GM12878 (cell line): ENCODE measurements at regions not wholly inside any gene's neighbourhood (a gene's known extent, or its start where the extent isn't known, plus 50 kb on each side); places are given as distances from the start of the nearest gene placed in this dataset.

Source experiments
- CBX5 ChIP-seq: sonication (generic); IDR thresholded peaks from 2 replicates; pipeline ENCODE4 v1.6.1; 2016; ENCODE audit warnings: low read depth, moderate library complexity, mild to moderate bottlenecking, inconsistent platforms
- CHD1 ChIP-seq: IDR thresholded peaks from 2 replicates; pipeline ENCODE4 v1.6.1; 2012; ENCODE audit warnings: low read depth, low read length, improper control_type of control experiment
- E4F1 ChIP-seq: fragments of 450-650 bp; IDR thresholded peaks from 2 replicates; pipeline ENCODE4 v1.6.1; 2018; ENCODE audit warnings: borderline replicate concordance, mild to moderate bottlenecking; ENCODE audit not compliant: partially characterized antibody
- FOXK2 ChIP-seq: fragments of 450-650 bp; IDR thresholded peaks from 2 replicates; pipeline ENCODE4 v1.6.1; 2017; ENCODE audit warnings: mild to moderate bottlenecking, moderate library complexity
- KDM1A ChIP-seq: fragments of 200-600 bp; sonication (generic); IDR thresholded peaks from 2 replicates; pipeline ENCODE4 v1.6.1; 2016; ENCODE audit warnings: borderline replicate concordance
- NR2F1 ChIP-seq: fragments of 450-650 bp; conservative IDR thresholded peaks from 2 replicates; pipeline ENCODE4 v1.6.1; 2017; ENCODE audit warnings: mild to moderate bottlenecking
- TCF3 ChIP-seq: IDR thresholded peaks from 2 replicates; pipeline ENCODE4 v1.6.1; 2012; ENCODE audit warnings: low read depth, mild to moderate bottlenecking, low read length, borderline replicate concordance; ENCODE audit not compliant: insufficient read depth
- ZNF687 ChIP-seq: fragments of 450-650 bp; IDR thresholded peaks from 2 replicates; pipeline ENCODE4 v1.6.1; 2017; ENCODE audit warnings: mild to moderate bottlenecking, moderate library complexity

- no peak for TF ChIP-seq E4F1
- no peak for TF ChIP-seq CHD1
- no peak for TF ChIP-seq NR2F1
- TF ChIP-seq ZNF687: no peak
- TF ChIP-seq CBX5: no peak
- TF ChIP-seq KDM1A: no peak
- TF ChIP-seq FOXK2: no peak
- 0 out of 2 replicates have a peak, but pooled peaks have one; percentile 24 for TF ChIP-seq TCF3
- TF ChIP-seq, all 136 proteins: peak for 3
Observed at GRCh38 chr13:99903140-99903539, 68.4 kb downstream of the ZIC5 start (continued).
